ENCODE measurements at regions not wholly inside any gene's neighbourhood (a gene's known extent, or its start where the extent isn't known, plus 50 kb on each side); places are given as distances from the start of the nearest gene placed in this dataset.

DNA sequence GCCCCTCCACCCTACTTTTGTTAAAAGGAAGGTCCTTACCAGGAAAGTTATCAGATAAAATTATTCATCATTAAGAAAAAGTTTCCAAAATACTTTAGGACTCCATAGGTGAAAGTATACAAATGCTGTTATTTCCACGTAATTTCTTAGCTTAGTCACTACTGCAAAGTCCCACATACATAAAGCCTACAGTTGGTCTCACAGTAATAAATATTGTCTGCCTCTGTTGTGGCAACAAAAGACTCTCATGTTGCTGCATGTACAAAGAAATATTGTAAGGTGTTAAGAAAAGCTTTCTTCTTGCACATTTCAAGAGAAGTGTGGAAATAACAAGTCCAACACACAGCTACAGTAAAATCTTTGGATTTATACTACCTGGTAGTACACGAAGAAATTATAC, 102.4 kb upstream of the DST start:
- no peaks in the 10 kb centered on the region; a peak in 1 of 7 replicates for H3K36me3 Mint-ChIP-seq (ENCODE audit: insufficient read depth in 1 of 3, low read depth in 3 of 3)
- Histone ChIP-seq H3K79me2 (ENCODE audit: insufficient read depth, low read length) (peaks cover 11% of the 10 kb centered on the region; the same call in 1 of the 2 replicates), H3K4ac (ENCODE audit: low read depth, low read length) (no peak overlapping the region), H3K79me1 (ENCODE audit: insufficient read depth, low read depth, low read length, poor library complexity, severe bottlenecking) (peaks cover 3% of the 10 kb centered on the region), H4K20me1 (ENCODE audit: control insufficient read depth, insufficient read depth, insufficient read length) (no peaks in the 10 kb centered on the region), H3K14ac (ENCODE audit: insufficient read depth, low read length) (no peak overlapping the region), H3K27ac (ENCODE audit: insufficient read length, low read depth, low read length) (no peak overlapping the region), H3K27me3 (ENCODE audit: insufficient read depth, low read length) (no peaks in the 10 kb centered on the region), H3K56ac (ENCODE audit: insufficient read length, low read depth, low read length) (no peak overlapping the region), H3K18ac (ENCODE audit: insufficient read length, low read depth, low read length) (no peak overlapping the region), H2AK5ac (ENCODE audit: insufficient read length, low read length) (no peak overlapping the region), H3K23ac (ENCODE audit: insufficient read length, low read depth, low read length) (no peak overlapping the region), H3K9me3 (ENCODE audit: control insufficient read depth, low read depth, low read length) (no peaks in the 10 kb centered on the region), H3K4me1 (ENCODE audit: insufficient read depth, low read length) (peaks cover 16% of the 10 kb centered on the region), H2BK5ac (ENCODE audit: insufficient read length, low read length) (no peak overlapping the region), H2AFZ (ENCODE audit: low read length) (no peak overlapping the region), H4K91ac (ENCODE audit: insufficient read length, low read depth, low read length) (no peak overlapping the region), H3K4me2 (ENCODE audit: insufficient read depth, insufficient read length, low read length) (no peak overlapping the region), H2BK120ac (ENCODE audit: low read depth, low read length, poor library complexity, severe bottlenecking) (no peak overlapping the region), H2BK15ac (ENCODE audit: low read depth, low read length) (no peak overlapping the region), H3K9ac (ENCODE audit: extremely low read depth, insufficient read length, low read length) (no peak overlapping the region), H3T11ph (ENCODE audit: low read length) (no peak overlapping the region), H4K8ac (replicated peaks; ENCODE audit: insufficient read length, low read depth, low read length) (no peak overlapping the region), H3K23me2 (ENCODE audit: insufficient read length, low read depth, low read length, poor library complexity, severe bottlenecking) (no peaks in the 10 kb centered on the region), H4K5ac (ENCODE audit: insufficient read length, low read depth, low read length) (no peak overlapping the region), H2BK20ac (ENCODE audit: low read depth, low read length, poor library complexity, severe bottlenecking) (no peak overlapping the region), H2BK12ac (ENCODE audit: insufficient read length, low read depth, low read length) (no peak overlapping the region)
- H3K27me3 Mint-ChIP-seq (ENCODE audit: low read depth), result no peaks in the 10 kb centered on the region
- no CpG with 5 or more reads among the region's 2 CpGs for WGBS (ENCODE audit: extremely low coverage, insufficient read length, low lambda C conversion rate)
- no peak overlapping the region for H3K4me3 Mint-ChIP-seq
- no peak for DNase-seq
- peaks cover 75 to 78% of the 10 kb centered on the region in 2 experiments for H3K4me1 Mint-ChIP-seq
- peak overlapping the region; percentile 40 to 76 (median 43); a peak in 4 of 7 replicates for H3K27ac Mint-ChIP-seq
- H3K9me3 Mint-ChIP-seq, result no peaks in the 10 kb centered on the region
- TF ChIP-seq, protein P1, sequence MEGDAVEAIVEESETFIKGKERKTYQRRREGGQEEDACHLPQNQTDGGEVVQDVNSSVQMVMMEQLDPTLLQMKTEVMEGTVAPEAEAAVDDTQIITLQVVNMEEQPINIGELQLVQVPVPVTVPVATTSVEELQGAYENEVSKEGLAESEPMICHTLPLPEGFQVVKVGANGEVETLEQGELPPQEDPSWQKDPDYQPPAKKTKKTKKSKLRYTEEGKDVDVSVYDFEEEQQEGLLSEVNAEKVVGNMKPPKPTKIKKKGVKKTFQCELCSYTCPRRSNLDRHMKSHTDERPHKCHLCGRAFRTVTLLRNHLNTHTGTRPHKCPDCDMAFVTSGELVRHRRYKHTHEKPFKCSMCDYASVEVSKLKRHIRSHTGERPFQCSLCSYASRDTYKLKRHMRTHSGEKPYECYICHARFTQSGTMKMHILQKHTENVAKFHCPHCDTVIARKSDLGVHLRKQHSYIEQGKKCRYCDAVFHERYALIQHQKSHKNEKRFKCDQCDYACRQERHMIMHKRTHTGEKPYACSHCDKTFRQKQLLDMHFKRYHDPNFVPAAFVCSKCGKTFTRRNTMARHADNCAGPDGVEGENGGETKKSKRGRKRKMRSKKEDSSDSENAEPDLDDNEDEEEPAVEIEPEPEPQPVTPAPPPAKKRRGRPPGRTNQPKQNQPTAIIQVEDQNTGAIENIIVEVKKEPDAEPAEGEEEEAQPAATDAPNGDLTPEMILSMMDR (conservative IDR thresholded peaks at IDR 0.05), result no peak
